Smooth muscle cell (in vitro differentiated cells): ENCODE measurements at regions not wholly inside any gene's neighbourhood (a gene's known extent, or its start where the extent isn't known, plus 50 kb on each side); places are given as distances from the start of the nearest gene placed in this dataset.

Experiments
- DNase-seq: peaks from one replicate; lab custom pipeline; 2025; ENCODE audit not compliant: unreplicated experiment; lab: John Stamatoyannopoulos, UW
- H2AFZ ChIP-seq: fragments of 200-600 bp; sonication (generic); 2 replicates; pipeline ENCODE4 v1.6.0; 2016; ENCODE audit warnings: antibody characterized with exemption, low read depth, mild to moderate bottlenecking
- H3F3A ChIP-seq: fragments of 200-600 bp; sonication (generic); 2 replicates; pipeline ENCODE4 v1.6.0; 2017; ENCODE audit warnings: antibody characterized with exemption, low read depth
- H3K27ac ChIP-seq: fragments of 200-600 bp; sonication (generic); 2 replicates; pipeline ENCODE4 v1.5.1; 2016; ENCODE audit warnings: low read depth, mild to moderate bottlenecking
- H3K27me3 ChIP-seq: fragments of 200-600 bp; sonication (generic); 2 replicates; pipeline ENCODE4 v1.6.1; 2016; ENCODE audit warnings: low read depth, mild to moderate bottlenecking
- H3K36me3 ChIP-seq: fragments of 200-600 bp; sonication (generic); 2 replicates; pipeline ENCODE4 v1.5.1; 2016; ENCODE audit warnings: low read depth
- H3K4me1 ChIP-seq: fragments of 200-600 bp; sonication (generic); 2 replicates; pipeline ENCODE4 v1.5.1; 2016; ENCODE audit warnings: low read depth
- H3K4me2 ChIP-seq: fragments of 200-600 bp; sonication (generic); 2 replicates; pipeline ENCODE4 v1.6.0; 2016; ENCODE audit warnings: mild to moderate bottlenecking
- H3K4me3 ChIP-seq: fragments of 200-600 bp; sonication (generic); 2 replicates; pipeline ENCODE4 v1.5.1; 2016; ENCODE audit warnings: mild to moderate bottlenecking
- H3K79me2 ChIP-seq: fragments of 200-600 bp; sonication (generic); 2 replicates; pipeline ENCODE4 v1.6.0; 2016; ENCODE audit warnings: low read depth, mild to moderate bottlenecking
- H3K9ac ChIP-seq: fragments of 200-600 bp; sonication (generic); 2 replicates; pipeline ENCODE4 v1.6.0; 2016; ENCODE audit warnings: low read depth
- H3K9me3 ChIP-seq: fragments of 200-600 bp; sonication (generic); replicated peaks from 2 replicates; pipeline ENCODE4 v1.5.1; 2016; ENCODE audit warnings: low read depth
- H4K20me1 ChIP-seq: fragments of 200-600 bp; sonication (generic); 2 replicates; pipeline ENCODE4 v1.6.0; 2016; ENCODE audit warnings: low read depth
- WGBS: methylation state at CpG from one replicate; pipeline ENCODE4 v1.1.7; 2016; ENCODE audit warnings: low lambda C conversion rate; 5-methylcytosine and 5-hydroxymethylcytosine counted together
- TF ChIP-seq, protein P1 (sequence below): fragments of 200-600 bp; sonication (generic); IDR thresholded peaks from 2 replicates; pipeline ENCODE4 v1.5.1; 2017; ENCODE audit warnings: borderline replicate concordance, mild to moderate bottlenecking, antibody characterized with exemption; ENCODE audit not compliant: insufficient read depth, poor library complexity, severe bottlenecking

- Histone ChIP-seq H3K79me2 (no peaks in the 10 kb centered on the region), H3K9me3 (no peaks in the 10 kb centered on the region), H3K4me2 (no peak overlapping the region), H4K20me1 (no peaks in the 10 kb centered on the region), H3K27ac (no peak overlapping the region), H3K4me1 (no peaks in the 10 kb centered on the region), H3K9ac (no peak overlapping the region), H3K36me3 (no peaks in the 10 kb centered on the region), H3F3A (no peaks in the 10 kb centered on the region), H3K4me3 (no peak overlapping the region), H2AFZ (no peak overlapping the region), H3K27me3 (no peaks in the 10 kb centered on the region)
- no peak for DNase-seq
- TF ChIP-seq, protein P1, sequence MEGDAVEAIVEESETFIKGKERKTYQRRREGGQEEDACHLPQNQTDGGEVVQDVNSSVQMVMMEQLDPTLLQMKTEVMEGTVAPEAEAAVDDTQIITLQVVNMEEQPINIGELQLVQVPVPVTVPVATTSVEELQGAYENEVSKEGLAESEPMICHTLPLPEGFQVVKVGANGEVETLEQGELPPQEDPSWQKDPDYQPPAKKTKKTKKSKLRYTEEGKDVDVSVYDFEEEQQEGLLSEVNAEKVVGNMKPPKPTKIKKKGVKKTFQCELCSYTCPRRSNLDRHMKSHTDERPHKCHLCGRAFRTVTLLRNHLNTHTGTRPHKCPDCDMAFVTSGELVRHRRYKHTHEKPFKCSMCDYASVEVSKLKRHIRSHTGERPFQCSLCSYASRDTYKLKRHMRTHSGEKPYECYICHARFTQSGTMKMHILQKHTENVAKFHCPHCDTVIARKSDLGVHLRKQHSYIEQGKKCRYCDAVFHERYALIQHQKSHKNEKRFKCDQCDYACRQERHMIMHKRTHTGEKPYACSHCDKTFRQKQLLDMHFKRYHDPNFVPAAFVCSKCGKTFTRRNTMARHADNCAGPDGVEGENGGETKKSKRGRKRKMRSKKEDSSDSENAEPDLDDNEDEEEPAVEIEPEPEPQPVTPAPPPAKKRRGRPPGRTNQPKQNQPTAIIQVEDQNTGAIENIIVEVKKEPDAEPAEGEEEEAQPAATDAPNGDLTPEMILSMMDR = no peak
- WGBS = 78% methylated on average over 3 of the region's 3 CpGs
Measured at GRCh38 chr6:8194490-8194889, 92.1 kb upstream of the EEF1E1 start.

- H3K4me2 ChIP-seq = no peak overlapping the region
- no peak overlapping the region for H3K27ac ChIP-seq
- H3K9ac ChIP-seq = no peak overlapping the region
- no peaks in the 10 kb centered on the region for H3K4me1 ChIP-seq
- no peaks in the 10 kb centered on the region for H3K79me2 ChIP-seq
- no peaks in the 10 kb centered on the region for H4K20me1 ChIP-seq
- no peak overlapping the region for H2AFZ ChIP-seq
- no peaks in the 10 kb centered on the region for H3K36me3 ChIP-seq
- no peak overlapping the region for H3K4me3 ChIP-seq
- WGBS = 56% methylated on average over 3 of the region's 4 CpGs
- no peaks in the 10 kb centered on the region for H3F3A ChIP-seq
- TF ChIP-seq, protein P1 = no peak
- no peaks in the 10 kb centered on the region for H3K27me3 ChIP-seq
- H3K9me3 ChIP-seq = no peaks in the 10 kb centered on the region
- no peak for DNase-seq
Measured at GRCh38 chr6:8193541-8193940, 91.2 kb upstream of the EEF1E1 start.

GRCh38 chr6:8192597-8192996 is 90.2 kb upstream of the EEF1E1 start:
- no peak overlapping the region for H3K4me2 ChIP-seq
- no peaks in the 10 kb centered on the region for H3K36me3 ChIP-seq
- no peak for DNase-seq
- H2AFZ ChIP-seq = no peak overlapping the region
- H4K20me1 ChIP-seq = no peaks in the 10 kb centered on the region
- no peaks in the 10 kb centered on the region for H3F3A ChIP-seq
- no peaks in the 10 kb centered on the region for H3K4me1 ChIP-seq
- H3K27ac ChIP-seq = no peak overlapping the region
- no peak overlapping the region for H3K9ac ChIP-seq
- no peaks in the 10 kb centered on the region for H3K79me2 ChIP-seq
- H3K9me3 ChIP-seq = no peaks in the 10 kb centered on the region
- TF ChIP-seq, protein P1 = no peak
- no peak overlapping the region for H3K4me3 ChIP-seq
- no peaks in the 10 kb centered on the region for H3K27me3 ChIP-seq

DNA sequence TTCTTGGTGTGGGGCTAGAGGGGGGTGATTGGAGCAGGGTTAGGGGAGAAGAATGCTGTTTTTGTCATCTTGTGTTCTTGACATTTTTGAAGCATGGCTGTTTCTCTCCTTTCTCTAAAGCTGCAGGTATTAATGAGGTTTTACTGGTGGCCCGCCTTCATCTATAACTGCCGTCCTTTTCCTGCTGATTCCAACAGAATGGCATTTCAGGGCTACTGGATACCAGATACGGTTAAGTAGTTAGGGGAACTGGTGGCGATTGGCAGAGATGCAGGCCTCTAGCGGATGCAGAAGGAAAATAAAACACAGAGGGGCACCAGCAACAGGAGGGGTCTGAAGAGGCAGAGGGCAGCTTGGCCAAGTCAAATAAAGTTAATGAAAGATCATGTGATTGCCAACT is 89.7 kb upstream of the EEF1E1 start:
- H3K79me2 ChIP-seq = no peaks in the 10 kb centered on the region
- no peak overlapping the region for H3K4me3 ChIP-seq
- H2AFZ ChIP-seq = no peak overlapping the region
- H3K9me3 ChIP-seq = no peaks in the 10 kb centered on the region
- H3K4me1 ChIP-seq = no peaks in the 10 kb centered on the region
- H3K27me3 ChIP-seq = no peaks in the 10 kb centered on the region
- DNase-seq = no peak
- TF ChIP-seq, protein P1 = no peak
- H3K27ac ChIP-seq = no peak overlapping the region
- 43% methylated on average over 5 of the region's 5 CpGs for WGBS
- H3K4me2 ChIP-seq = no peak overlapping the region
- no peaks in the 10 kb centered on the region for H3K36me3 ChIP-seq
- H4K20me1 ChIP-seq = no peaks in the 10 kb centered on the region
- H3K9ac ChIP-seq = no peak overlapping the region
- H3F3A ChIP-seq = no peaks in the 10 kb centered on the region
